Activated CD4-positive, alpha-beta T cell treated with anti-CD3 and anti-CD28 coated beads for 36 hours (primary cell): ENCODE measurements at regions not wholly inside any gene's neighbourhood (a gene's known extent, or its start where the extent isn't known, plus 50 kb on each side); places are given as distances from the start of the nearest gene placed in this dataset.
"Not testable (repeated sequence)": the region's sequence is repeated elsewhere in the genome, so short reads cannot be mapped to it uniquely, and the experiment has no call there.

Experiments
- ATAC-seq: fragments of 200-7000 bp; cut with Tn5 transposase; one replicate; pipeline ENCODE4 v1.10.0; 2021; ENCODE audit warnings: mild to moderate bottlenecking, moderate library complexity
- CTCF ChIA-PET: fragments of 350-600 bp; sonication (Branson Sonifier 250); formaldehyde crosslinking; loops from one replicate; lab custom pipeline; 2021; ENCODE audit warnings: antibody characterized with exemption; lab: Charles Lee
- POLR2A ChIA-PET: fragments of 350-600 bp; sonication (Branson Sonifier 250); formaldehyde crosslinking; loops from one replicate; lab custom pipeline; 2021; ENCODE audit warnings: antibody characterized with exemption, inconsistent platforms; lab: Charles Lee
- DNase-seq: peaks from one replicate; pipeline ENCODE4 v3.0.0-alpha.2; 2020
- H3K27ac Mint-ChIP-seq: one replicate; pipeline ENCODE4 v1.8.0; 2021; ENCODE audit warnings: mixed read lengths
- H3K27me3 Mint-ChIP-seq: one replicate; pipeline ENCODE4 v1.8.0; 2021; ENCODE audit warnings: mixed read lengths
- H3K36me3 Mint-ChIP-seq: one replicate; pipeline ENCODE4 v1.8.0; 2021; ENCODE audit warnings: low read depth, mixed read lengths
- H3K4me1 Mint-ChIP-seq: one replicate; pipeline ENCODE4 v1.8.0; 2021; ENCODE audit warnings: mixed read lengths
- H3K4me3 Mint-ChIP-seq: one replicate; pipeline ENCODE4 v1.8.0; 2021; ENCODE audit warnings: mild to moderate bottlenecking, moderate library complexity, mixed read lengths
- H3K9me3 Mint-ChIP-seq: one replicate; pipeline ENCODE4 v1.8.0; 2021; ENCODE audit warnings: low read depth, mixed read lengths
- intact Hi-C, 2 experiments: fragments of 100-400 bp; cut with DNase I in 1 of 2; cut with micrococcal nuclease in 1 of 2; formaldehyde crosslinking; loops; one replicate each; pipeline versions ENCODE4 v1.14.2 to v1.15.1; 2022 to 2024; cut with DNase I, micrococcal nuclease

DNA sequence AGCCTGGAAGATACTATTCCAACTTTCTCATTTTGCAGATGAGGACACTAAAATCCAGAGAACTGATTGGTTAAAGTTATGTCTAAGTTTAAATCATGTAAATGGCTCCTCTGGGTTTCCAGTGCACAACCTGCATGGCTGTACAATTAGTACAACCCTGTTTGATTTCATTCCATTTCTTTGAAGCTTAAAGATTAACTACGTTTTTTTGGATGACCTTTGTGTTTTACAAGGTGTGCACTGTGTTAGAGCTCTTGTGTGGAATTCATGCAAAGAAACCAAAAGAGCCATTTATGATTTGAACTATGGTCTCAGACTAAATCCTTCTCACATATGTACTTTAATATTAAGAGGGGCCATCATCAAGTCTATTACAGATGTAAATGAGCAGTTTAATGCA, 149.5 kb downstream of the TMEM168 start:
- Mint-ChIP-seq H3K36me3 (no peaks in the 10 kb centered on the region), H3K4me3 (no peak overlapping the region), H3K27me3 (peaks cover 11% of the 10 kb centered on the region), H3K9me3 (peaks cover 10% of the 10 kb centered on the region), H3K4me1 (no peaks in the 10 kb centered on the region), H3K27ac (no peak overlapping the region)
- intact Hi-C loops: no loop called here
- ChIA-PET CTCF (no interaction called here), POLR2A (no interaction called here)
- ATAC-seq: no peak
- DNase-seq: no peak

DNA sequence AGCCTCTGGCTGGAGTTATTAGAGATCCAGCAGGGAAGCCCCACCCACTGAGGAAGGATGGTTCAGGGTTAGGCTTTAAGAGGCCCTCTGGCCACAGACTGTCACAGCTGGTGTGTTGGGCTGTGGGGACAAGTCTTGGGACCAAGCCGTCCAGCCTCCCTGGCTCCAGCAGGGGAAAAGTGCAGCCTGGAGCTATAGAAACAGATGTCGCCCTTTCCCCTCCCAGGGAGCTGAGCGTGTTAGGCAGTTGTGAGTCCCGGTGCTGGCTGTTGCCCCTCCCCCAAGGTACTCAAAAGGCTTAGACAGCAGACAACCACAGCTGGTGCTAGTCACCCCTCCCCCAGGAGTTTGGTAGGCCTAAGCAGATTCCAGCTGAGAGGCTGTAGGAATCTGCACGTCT, 143.4 kb downstream of the TMEM168 start:
- H3K27ac Mint-ChIP-seq: no peak overlapping the region

DNA sequence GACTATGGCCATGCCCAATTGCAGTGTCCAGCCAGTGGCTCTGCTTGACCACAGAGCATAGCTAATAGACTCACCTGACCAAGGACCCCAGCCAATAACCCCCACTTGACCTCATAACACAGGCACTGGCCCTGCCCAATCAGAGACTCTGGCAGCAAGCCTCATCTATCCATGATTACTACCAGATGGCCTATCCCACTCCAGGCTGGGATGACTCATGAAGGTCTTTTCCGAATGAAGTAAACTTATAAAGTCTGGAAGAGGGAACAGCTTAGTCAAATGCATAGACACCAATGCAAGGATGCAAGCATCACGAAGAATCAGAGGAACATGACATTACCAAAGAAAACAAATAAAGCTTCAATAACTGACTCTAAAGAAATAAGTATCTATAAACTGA, 141.4 kb downstream of the TMEM168 start:
- no peak overlapping the region for H3K27ac Mint-ChIP-seq
- ChIA-PET POLR2A (no interaction called here), CTCF (interaction anchor here (0.6 kb wide), 1 partner anchor 250 kb away, joined by 3 read pairs; no protein-coding TSS in a partner anchor)
- H3K9me3 Mint-ChIP-seq: peaks cover 9% of the 10 kb centered on the region
- intact Hi-C loops: no loop called here
- no peak for DNase-seq
- peaks cover 4% of the 10 kb centered on the region for H3K27me3 Mint-ChIP-seq
- H3K4me3 Mint-ChIP-seq: no peak overlapping the region
- H3K36me3 Mint-ChIP-seq: no peaks in the 10 kb centered on the region
- ATAC-seq: no peak
- no peaks in the 10 kb centered on the region for H3K4me1 Mint-ChIP-seq

More for the DNA sequence above, 143.4 kb downstream of the TMEM168 start:
- ATAC-seq: no peak
- POLR2A ChIA-PET: no interaction called here
- no peak for DNase-seq
- Mint-ChIP-seq H3K36me3 (no peaks in the 10 kb centered on the region), H3K4me3 (no peak overlapping the region), H3K4me1 (no peaks in the 10 kb centered on the region), H3K9me3 (peaks cover 17% of the 10 kb centered on the region), H3K27me3 (peaks cover 7% of the 10 kb centered on the region)
- intact Hi-C loops: no loop called here
- CTCF ChIA-PET: no interaction called here

DNA sequence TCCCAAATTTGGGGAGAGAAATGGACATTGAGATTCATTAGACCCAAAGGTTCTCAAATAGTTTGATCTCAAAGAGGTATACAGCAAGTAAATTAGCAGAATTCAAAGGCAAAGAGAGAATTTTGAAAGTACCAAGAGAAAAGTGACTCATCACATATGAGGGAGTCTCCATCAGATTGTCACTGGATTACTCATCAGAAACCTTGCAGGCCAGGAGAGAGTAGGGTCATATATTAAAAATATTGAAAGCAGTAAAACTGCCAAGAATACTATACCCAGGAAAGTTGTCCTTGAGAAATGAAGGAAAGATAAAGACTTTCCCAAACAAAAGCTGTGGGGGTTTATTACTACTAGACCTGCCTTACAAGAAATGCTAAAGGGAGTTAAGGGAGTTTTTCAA, 140.6 kb downstream of the TMEM168 start:
- Mint-ChIP-seq H3K9me3 (peaks cover 9% of the 10 kb centered on the region), H3K36me3 (no peaks in the 10 kb centered on the region), H3K4me3 (no peak overlapping the region), H3K4me1 (no peaks in the 10 kb centered on the region), H3K27ac (no peak overlapping the region), H3K27me3 (peaks cover 4% of the 10 kb centered on the region)
- ATAC-seq (no peak), DNase-seq (no peak)
- intact Hi-C loops: no loop called here
- ChIA-PET CTCF (no interaction called here), POLR2A (no interaction called here)

DNA sequence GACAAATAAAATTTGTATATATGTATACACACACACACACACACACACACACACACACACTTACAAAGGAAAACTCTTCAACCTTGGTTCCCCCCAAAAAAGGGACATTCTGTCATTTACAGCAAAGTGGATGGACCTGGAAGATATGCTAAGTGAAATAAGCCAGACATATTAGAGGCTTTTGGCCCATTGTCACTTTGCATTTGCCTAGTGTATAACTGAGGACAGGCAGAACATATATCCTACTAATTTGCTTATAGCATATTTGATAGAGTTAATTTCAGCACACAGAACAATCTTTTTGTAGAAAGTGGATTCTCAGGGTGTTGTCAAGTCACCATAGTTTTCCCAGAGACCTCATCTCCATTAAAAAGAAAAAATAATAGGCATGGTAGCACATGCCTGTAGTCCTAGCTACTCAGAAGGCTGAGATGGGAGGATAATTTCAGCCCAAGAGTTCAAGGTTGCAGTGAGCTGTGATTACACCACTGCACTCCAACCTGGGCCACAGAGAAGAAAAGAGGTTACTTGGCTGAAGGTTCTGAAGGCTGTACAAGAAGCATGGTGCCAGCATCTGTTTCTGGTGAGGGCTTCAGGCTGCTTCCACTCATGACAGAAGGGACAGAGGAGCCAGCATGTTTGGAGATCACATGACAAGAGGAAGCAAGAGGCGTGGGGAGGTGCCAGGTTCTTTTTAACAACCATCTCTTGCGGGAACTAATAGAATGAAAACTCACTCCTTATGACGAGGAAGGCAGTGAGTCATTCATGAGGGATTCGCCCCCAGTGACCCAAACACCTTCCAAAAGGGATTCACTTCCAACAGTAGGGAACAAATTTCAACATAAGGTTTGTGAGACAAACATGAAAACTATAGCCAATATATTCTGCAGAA, 135.6 kb downstream of the TMEM168 start:
- Mint-ChIP-seq H3K4me3 (no peak overlapping the region), H3K4me1 (no peaks in the 10 kb centered on the region), H3K36me3 (no peaks in the 10 kb centered on the region), H3K9me3 (peaks cover 3% of the 10 kb centered on the region), H3K27me3 (no peaks in the 10 kb centered on the region), H3K27ac (no peak overlapping the region)
- ChIA-PET POLR2A (no interaction called here), CTCF (no interaction called here)
- intact Hi-C loops: no loop called here
- DNase-seq: no peak
- no peak for ATAC-seq

DNA sequence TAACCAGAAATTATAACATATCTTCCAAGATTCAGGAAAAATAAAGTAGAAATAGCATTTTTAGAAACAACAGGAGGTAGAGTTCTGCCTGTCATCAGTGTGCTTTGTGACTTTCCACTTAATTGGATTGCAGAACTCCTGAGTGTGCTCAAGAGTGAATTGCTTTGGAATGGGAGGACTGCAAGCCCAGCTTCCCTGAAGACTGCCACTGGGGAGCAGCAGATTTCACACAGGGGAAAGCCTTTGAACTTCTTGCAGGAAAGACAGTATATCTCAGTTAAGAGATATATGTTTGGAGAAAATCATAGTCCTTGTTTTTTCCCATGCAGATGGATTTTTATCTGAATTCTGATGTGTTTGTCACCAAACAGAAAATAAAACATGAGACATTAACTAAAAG, 124.5 kb downstream of the TMEM168 start:
- Mint-ChIP-seq H3K4me3 (no peak overlapping the region), H3K9me3 (no peaks in the 10 kb centered on the region), H3K36me3 (no peaks in the 10 kb centered on the region), H3K27ac (no peak overlapping the region), H3K27me3 (peaks cover 4% of the 10 kb centered on the region), H3K4me1 (no peaks in the 10 kb centered on the region)
- ChIA-PET CTCF (no interaction called here), POLR2A (no interaction called here)
- intact Hi-C loops: no loop called here
- ATAC-seq: no peak
- DNase-seq: no peak

DNA sequence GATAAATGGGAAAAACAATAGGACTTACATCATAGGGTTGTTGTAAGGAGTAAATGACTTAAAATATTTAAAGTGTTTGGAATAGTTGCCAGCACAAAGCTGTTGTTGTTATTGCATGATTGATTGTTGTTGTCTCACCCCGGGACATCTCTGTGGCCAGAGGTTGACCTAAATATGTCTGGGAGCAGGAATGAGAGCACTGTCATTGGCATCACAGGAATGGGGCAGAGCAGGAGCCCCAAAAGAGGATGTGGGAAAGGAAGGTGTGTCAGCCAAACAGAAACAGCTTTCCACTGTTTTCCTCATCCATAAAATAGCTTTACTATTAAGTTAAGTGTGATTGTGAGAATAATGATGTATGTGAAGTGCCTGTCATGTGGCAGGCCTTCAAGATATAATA, 121.6 kb downstream of the TMEM168 start:
- Mint-ChIP-seq H3K9me3 (no peaks in the 10 kb centered on the region), H3K4me1 (no peaks in the 10 kb centered on the region), H3K27me3 (peaks cover 10% of the 10 kb centered on the region), H3K27ac (no peak overlapping the region), H3K36me3 (no peaks in the 10 kb centered on the region), H3K4me3 (no peak overlapping the region)
- no peak for DNase-seq
- ATAC-seq: no peak
- ChIA-PET CTCF (no interaction called here), POLR2A (no interaction called here)
- intact Hi-C loops: no loop called here

DNA sequence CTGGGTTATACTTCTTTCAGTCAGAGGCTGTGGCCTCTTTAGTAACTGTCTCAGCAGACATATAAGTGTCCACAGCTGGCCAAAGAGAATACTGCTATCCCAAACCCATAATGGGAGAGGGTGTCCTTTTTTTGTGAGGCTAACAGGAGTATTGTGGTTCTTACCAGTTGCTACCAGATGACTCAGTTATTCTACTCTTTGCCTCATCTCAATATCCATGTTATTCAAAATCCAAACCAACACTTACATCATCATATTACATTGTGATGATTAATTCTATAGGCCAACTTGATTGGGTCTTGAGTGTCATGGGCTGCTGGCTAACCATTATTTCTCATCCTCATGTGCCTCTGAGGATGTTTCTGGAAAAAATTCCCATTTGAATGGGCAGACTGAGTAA, 120.9 kb downstream of the TMEM168 start:
- ChIA-PET CTCF (no interaction called here), POLR2A (no interaction called here)
- Mint-ChIP-seq H3K4me1 (no peaks in the 10 kb centered on the region), H3K27me3 (peaks cover 12% of the 10 kb centered on the region), H3K9me3 (no peaks in the 10 kb centered on the region), H3K4me3 (no peak overlapping the region), H3K27ac (no peak overlapping the region), H3K36me3 (no peaks in the 10 kb centered on the region)
- intact Hi-C loops: no loop called here
- ATAC-seq: no peak
- DNase-seq: no peak

DNA sequence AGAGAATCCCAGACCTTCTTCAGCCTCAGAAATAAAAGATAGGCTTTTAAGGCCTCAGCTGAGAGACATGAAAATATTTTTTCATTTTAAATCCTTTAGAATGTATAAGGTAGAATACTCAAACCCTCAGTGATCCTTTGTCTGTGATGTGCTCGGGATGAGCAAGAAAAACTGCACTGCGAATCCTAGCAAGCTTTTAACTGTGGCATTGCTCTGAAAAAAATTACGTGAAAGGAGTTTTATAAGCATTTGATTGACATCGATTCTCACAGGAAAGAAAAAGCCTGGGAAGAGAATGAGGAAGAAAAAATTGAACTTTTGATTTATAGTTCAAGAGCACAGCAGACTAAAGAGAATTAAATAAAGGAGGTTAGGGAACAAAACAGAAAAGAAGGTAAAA, 120.0 kb downstream of the TMEM168 start:
- Mint-ChIP-seq H3K9me3 (no peaks in the 10 kb centered on the region), H3K4me1 (no peaks in the 10 kb centered on the region), H3K27me3 (peaks cover 12% of the 10 kb centered on the region), H3K4me3 (no peak overlapping the region), H3K27ac (no peak overlapping the region), H3K36me3 (no peaks in the 10 kb centered on the region)
- ATAC-seq: no peak
- ChIA-PET CTCF (no interaction called here), POLR2A (no interaction called here)
- DNase-seq: no peak
- intact Hi-C loops: no loop called here

DNA sequence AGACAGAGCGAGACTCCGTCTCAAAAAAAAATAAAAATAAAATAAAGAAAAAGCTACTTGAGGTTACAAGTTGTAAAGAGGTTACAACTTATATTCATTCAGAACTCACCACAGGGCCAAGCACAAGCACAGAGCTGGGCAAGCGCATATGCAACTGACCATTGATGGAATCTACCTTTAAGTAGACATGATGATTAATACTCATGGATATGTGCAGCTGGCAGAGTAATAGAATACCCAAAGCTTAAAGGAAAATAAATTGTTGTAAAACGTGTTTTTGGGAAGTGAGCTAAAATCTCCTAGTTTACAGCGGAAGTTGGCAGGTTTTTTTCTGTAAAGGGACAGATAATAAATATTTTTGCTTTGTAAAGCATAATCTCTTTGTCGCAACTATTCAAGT, 111.6 kb downstream of the TMEM168 start:
- Mint-ChIP-seq H3K27ac (no peak overlapping the region), H3K36me3 (no peaks in the 10 kb centered on the region), H3K4me1 (no peaks in the 10 kb centered on the region), H3K4me3 (no peak overlapping the region), H3K9me3 (peaks cover 2% of the 10 kb centered on the region), H3K27me3 (peaks cover 2% of the 10 kb centered on the region)
- no peak for DNase-seq
- intact Hi-C loops: no loop called here
- ChIA-PET POLR2A (no interaction called here), CTCF (interaction anchor here (0.7 to 0.9 kb wide), 2 partner anchors 134 to 743 kb away, joined by 3 to 4 read pairs; no protein-coding TSS in a partner anchor)
- no peak for ATAC-seq

DNA sequence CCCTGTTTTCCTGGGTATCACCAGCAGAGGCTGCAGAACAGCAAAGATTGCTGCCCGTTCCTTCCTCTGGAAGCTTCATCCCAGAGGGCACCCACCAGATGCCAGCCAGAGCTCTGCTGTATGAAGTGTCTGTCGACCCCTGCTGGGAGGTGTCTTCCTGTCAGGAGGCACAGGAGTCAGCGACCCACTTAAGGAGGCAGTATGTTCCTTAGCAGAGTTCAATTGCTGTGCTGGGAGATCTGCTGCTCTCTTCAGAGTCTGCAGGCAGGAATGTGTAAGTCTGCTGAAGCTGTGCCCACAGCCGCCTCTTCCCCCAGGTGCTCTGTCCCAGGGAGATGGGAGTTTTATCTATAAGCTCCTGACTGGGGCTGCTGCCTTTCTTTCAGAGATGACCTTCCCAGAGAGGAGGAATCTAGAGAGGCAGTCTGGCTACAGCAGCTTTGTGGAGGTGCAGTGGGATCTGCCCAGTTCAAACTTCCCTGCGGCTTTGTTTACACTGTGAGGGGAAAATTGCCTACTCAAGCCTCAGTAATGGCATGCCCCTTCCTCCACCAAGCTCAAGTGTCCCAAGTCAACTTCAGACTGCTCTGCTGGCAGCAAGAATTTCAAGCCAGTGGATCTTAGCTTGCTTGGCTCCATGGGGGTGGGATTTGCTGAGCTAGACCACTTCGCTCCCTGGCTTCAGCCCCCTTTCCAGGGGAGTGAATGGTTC, 100.6 kb downstream of the TMEM168 start:
- CTCF ChIA-PET, H3K27ac Mint-ChIP-seq, POLR2A ChIA-PET, H3K4me3 Mint-ChIP-seq, H3K9me3 Mint-ChIP-seq, H3K36me3 Mint-ChIP-seq, H3K4me1 Mint-ChIP-seq, DNase-seq, intact Hi-C loops, ATAC-seq, H3K27me3 Mint-ChIP-seq: not testable (repeated sequence)

DNA sequence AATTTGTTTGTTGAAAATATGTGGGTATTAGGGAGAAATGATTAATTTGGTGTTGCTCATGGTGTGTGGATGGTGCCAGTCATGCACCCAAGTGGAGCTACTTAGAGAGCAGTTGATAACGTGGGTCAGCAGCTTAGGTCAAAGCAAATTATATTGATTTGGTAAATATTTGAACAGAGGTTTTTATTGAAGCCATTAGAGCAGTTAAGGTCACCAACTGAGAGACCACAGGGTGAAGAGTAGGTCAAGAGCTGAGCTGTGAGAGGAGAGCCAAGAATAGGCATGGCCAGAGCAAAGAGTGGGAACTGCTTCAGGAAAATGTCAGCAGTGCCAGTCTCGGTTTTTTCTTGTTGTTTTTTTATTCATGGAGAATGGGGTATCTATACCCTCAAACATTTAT, 97.9 kb downstream of the TMEM168 start:
- no peak for DNase-seq
- ChIA-PET POLR2A (no interaction called here), CTCF (interaction anchor here (0.5 kb wide), 1 partner anchor 11 kb away, joined by 3 read pairs; no protein-coding TSS in a partner anchor)
- Mint-ChIP-seq H3K9me3 (peaks cover 3% of the 10 kb centered on the region), H3K27me3 (peaks cover 9% of the 10 kb centered on the region), H3K27ac (no peak overlapping the region), H3K4me3 (no peak overlapping the region), H3K4me1 (no peaks in the 10 kb centered on the region), H3K36me3 (no peaks in the 10 kb centered on the region)
- ATAC-seq: no peak
- intact Hi-C loops: no loop called here
